ENCODE measurements at regions not wholly inside any gene's neighbourhood (a gene's known extent, or its start where the extent isn't known, plus 50 kb on each side); places are given as distances from the start of the nearest gene placed in this dataset.

DNA sequence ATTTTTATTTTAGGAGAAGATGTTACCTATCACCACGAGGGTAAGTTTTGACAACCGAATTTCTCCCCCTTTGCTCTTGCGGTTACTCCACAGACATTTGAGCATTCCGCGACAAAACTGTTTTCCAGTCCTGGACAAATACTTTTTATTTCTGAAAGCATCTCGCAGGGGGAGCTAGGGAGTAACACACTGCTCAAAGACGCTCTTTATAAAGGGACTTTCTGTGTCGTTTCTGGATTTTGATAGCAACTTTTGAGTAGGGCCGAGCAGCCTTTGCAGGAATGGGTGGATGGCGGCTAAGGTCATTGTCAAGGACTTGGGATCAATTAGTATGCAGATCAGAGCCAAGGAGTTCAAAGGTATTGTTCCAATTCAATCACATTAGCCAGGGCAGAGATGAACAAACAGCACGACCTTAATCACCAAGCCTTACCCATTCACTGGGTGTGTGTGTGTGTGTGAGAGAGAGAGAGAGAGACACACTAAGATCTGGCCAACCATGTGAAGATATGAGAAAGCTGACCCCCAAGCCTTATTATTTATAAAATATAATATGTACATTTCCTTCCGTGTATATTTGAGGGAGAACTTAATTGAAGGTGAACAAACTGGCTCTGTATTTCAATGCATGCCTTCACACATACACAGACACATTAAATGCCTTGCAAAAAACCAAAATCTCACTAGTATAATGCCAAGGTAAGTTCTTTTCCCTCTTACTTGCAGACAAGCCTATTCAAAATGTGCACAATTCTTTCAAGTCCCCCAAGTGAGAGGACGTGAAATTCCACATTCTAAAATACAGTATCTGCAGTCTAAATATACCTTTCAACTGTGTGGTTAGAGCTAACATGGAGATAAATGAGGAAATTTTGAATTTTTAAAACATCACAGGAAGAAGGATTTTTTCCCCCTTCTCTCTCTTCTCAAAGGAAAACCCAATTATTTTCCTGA lies 613.8 kb downstream of the VRK1 start:
- TF ChIP-seq, protein P1, sequence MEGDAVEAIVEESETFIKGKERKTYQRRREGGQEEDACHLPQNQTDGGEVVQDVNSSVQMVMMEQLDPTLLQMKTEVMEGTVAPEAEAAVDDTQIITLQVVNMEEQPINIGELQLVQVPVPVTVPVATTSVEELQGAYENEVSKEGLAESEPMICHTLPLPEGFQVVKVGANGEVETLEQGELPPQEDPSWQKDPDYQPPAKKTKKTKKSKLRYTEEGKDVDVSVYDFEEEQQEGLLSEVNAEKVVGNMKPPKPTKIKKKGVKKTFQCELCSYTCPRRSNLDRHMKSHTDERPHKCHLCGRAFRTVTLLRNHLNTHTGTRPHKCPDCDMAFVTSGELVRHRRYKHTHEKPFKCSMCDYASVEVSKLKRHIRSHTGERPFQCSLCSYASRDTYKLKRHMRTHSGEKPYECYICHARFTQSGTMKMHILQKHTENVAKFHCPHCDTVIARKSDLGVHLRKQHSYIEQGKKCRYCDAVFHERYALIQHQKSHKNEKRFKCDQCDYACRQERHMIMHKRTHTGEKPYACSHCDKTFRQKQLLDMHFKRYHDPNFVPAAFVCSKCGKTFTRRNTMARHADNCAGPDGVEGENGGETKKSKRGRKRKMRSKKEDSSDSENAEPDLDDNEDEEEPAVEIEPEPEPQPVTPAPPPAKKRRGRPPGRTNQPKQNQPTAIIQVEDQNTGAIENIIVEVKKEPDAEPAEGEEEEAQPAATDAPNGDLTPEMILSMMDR (IDR thresholded peaks at IDR 0.05; ENCODE audit: insufficient read depth, missing control alignments): peak; percentile 3
- DNase-seq (ENCODE audit: insufficient read length, low spot score) (no peak), FAIRE-seq (no peak)

DNA sequence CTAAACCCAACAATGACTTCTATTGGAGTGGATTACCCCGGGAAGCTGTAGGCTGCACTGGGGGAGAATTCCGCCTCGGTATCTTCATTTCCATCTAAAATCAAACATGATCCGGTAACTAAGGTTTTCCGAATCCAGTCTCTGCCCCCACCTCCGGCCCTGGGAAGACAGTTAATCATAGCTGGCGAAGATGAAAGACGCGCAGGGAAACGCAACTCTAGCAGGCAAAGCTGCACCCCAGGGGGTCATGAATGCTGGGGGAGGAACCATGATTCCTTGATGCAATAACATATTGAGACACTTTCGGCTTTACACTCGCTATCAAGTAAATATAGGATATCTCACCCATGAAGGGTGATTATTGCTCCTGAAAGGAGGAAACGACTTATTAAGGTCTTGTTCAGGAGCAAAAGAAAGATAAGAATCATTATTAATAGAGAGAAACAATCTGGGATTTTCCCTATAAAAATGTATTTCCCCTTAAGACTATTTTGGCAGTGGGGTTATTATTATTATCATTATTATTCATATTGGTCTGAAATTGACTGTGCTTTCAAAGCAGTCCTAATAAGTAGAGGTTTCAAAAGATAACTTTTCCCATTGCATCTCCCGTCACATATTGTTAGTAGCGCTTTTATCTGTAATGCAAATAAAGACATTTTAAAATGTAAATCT lies 614.9 kb downstream of the VRK1 start:
- TF ChIP-seq, protein P1 (IDR thresholded peaks at IDR 0.05; ENCODE audit: insufficient read depth, missing control alignments): no peak
- DNase-seq (ENCODE audit: insufficient read length, low spot score): no peak
- FAIRE-seq: no peak

DNA sequence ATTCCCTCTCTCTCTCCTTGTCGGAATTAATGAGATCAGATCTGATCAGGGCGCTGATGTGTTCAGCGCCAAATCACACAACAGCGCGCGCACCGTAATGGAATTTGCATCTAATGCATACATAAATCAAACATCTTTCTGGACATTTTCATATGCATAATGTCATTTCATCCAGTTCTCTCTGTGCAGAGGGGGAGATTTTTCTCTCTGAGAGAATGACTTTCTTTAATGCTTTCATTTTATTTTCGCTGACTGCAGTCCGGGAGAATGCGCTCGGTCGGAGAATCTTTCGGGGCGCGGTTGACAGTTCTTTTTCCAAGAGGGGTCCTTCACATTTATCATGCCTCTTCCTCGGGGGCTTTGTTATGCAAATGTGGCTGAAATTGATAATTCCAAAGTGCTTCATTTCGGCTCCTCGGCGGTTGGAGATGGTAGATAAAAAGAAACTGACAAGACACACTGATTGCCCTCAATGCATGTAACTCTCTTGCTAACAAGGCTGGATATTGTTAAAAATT lies 615.9 kb downstream of the VRK1 start:
- DNase-seq (ENCODE audit: insufficient read length, low spot score) (no peak), FAIRE-seq (no peak)
- TF ChIP-seq, protein P1 (IDR thresholded peaks at IDR 0.05; ENCODE audit: insufficient read depth, missing control alignments): no peak

DNA sequence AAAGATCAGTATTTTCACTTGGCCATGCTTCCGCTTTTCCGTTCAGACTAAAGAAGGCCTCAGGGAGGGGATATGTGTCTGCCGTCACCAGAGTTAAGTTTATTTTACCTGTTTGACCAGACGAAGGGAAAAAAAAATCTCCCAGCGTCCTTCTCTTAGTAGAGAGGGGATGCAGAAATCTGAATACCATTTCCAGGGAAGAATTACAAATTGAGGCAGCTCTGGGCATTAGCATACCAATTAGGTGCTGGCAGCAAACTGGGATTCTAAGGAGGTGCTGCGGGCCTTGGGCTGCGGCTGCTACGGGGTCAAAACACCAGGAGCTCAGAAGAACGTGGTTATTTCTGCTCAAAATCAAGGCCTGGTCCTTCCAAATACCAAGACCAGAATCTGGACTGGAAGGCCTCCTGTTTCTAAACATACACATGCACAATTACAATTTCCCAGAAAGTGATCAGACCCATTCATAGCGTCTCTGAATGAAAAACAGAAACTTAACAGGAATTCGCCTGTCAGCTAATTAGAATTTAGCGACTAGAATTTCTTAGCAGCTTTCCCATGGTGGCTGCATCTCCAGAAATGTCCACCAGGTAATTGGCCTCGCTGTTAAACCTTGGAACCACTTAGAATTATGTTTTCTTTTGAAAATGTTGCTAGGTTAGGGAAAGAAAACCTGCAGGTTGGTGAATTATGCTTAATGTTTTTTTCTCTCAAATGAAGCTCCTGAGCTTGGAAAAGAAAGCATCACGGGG lies 617.0 kb downstream of the VRK1 start:
- FAIRE-seq (no peak), DNase-seq (ENCODE audit: insufficient read length, low spot score) (no peak)
- TF ChIP-seq, protein P1 (IDR thresholded peaks at IDR 0.05; ENCODE audit: insufficient read depth, missing control alignments): no peak

DNA sequence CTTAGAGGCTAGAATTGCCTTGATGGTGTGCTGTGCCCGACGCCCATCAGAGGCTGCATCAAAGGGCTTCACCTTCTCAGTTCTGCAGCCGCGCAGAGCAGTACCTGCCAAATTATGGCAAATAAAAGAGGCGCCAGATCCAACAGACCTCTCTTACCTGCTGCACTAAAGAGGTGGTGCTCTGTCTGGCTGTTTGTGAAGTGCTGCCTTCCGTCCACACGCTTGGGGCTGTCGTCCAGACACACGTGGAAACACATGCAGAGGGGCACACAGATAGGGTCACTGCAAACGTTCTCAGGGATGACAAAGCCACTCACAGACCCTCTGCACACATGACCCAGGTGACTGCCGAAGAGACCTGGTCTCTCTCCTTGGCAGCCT lies 617.5 kb downstream of the VRK1 start:
- DNase-seq (ENCODE audit: insufficient read length, low spot score) (no peak), FAIRE-seq (no peak)
- TF ChIP-seq, protein P1 (IDR thresholded peaks at IDR 0.05; ENCODE audit: insufficient read depth, missing control alignments): no peak

DNA sequence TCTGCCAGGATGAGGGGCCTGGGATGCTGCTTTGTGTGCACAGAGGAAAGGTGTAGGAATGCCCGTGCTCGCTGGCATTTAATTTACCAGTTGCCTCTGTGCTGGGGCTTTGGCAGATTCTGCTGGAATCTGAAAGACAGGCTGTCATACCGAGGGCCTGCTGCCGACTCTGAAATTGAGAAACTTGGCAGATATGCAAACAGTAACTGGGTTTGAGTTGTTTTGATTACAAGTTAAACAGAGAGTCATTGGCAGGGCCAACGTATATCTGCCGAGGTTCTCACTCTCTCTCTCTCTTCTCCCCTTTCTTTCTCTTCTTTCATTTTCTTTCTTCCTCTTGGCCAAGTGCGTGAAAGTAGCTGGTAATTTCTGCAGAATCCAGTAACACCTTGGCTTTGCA lies 618.7 kb downstream of the VRK1 start:
- TF ChIP-seq, protein P1 (IDR thresholded peaks at IDR 0.05; ENCODE audit: insufficient read depth, missing control alignments): no peak
- FAIRE-seq (no peak), DNase-seq (ENCODE audit: insufficient read length, low spot score) (no peak)
